ENCODE measurements at regions not wholly inside any gene's neighbourhood (a gene's known extent, or its start where the extent isn't known, plus 50 kb on each side); places are given as distances from the start of the nearest gene placed in this dataset.

GRCh38 chr7:33757563-33758165 is 147.7 kb upstream of the BMPER start:
- Histone ChIP-seq H3K4me2 (replicated peaks; ENCODE audit: low read depth, low read length, poor library complexity, severe bottlenecking) (no peak overlapping the region), H3K27ac (ENCODE audit: low read length in 2 of 2) (no peak overlapping the region), H3K4me3 (ENCODE audit: control extremely low read depth in 1 of 5, extremely low read depth in 1 of 5, insufficient read depth in 1 of 5, low read depth in 2 of 5, low read length in 4 of 5) (no peak overlapping the region), H2AFZ (ENCODE audit: insufficient read depth, low read depth, low read length, poor library complexity, severe bottlenecking) (no peak overlapping the region), H3K9me3 (ENCODE audit: control extremely low read depth in 1 of 3, control insufficient read depth in 2 of 3, insufficient read depth in 1 of 3, low read length in 2 of 3) (no peaks in the 10 kb centered on the region), H3K36me3 (replicated peaks in 1 of 2; ENCODE audit: control extremely low read depth in 1 of 2, control insufficient read depth in 1 of 2, extremely low read depth in 1 of 2, insufficient read depth in 2 of 2, low read length in 1 of 2) (no peaks in the 10 kb centered on the region), H3K27me3 (replicated peaks in 1 of 4; ENCODE audit: control extremely low read depth in 1 of 4, control insufficient read depth in 3 of 4, insufficient read depth in 4 of 4, low read length in 3 of 4) (no peaks in the 10 kb centered on the region), H3K4me1 (ENCODE audit: control insufficient read depth in 2 of 2, insufficient read depth in 2 of 2, low read length in 2 of 2) (no peaks in the 10 kb centered on the region), H3K79me2 (ENCODE audit: control insufficient read depth, insufficient read depth, low read length) (no peaks in the 10 kb centered on the region), H3K9ac (ENCODE audit: low read length) (no peak overlapping the region), H4K20me1 (ENCODE audit: control insufficient read depth, insufficient read depth, low read length, poor library complexity, severe bottlenecking) (no peaks in the 10 kb centered on the region)
- H3K27ac Mint-ChIP-seq = no peak overlapping the region
- DNase-seq (peak; percentile 9), ATAC-seq (ENCODE audit: low read depth) (no peak)
- no peaks in the 10 kb centered on the region for H3K4me1 Mint-ChIP-seq
- CTCF ChIA-PET = interaction anchor here (1.3 to 1.5 kb wide), 2 partner anchors 23 to 571 kb away, joined by 3 to 4 read pairs; no protein-coding TSS in a partner anchor
- POLR2A ChIA-PET = no interaction called here
- H3K27me3 Mint-ChIP-seq = peaks cover 3% of the 10 kb centered on the region
- no peak overlapping the region for H3K4me3 Mint-ChIP-seq
- no peaks in the 10 kb centered on the region for H3K9me3 Mint-ChIP-seq (ENCODE audit: insufficient read depth)
- TF ChIP-seq CTCF (IDR thresholded peaks at IDR 0.05) (peak; percentile 80), EZH2 (IDR thresholded peaks at IDR 0.05; ENCODE audit: borderline replicate concordance, insufficient read depth, low read depth, low read length, poor library complexity, severe bottlenecking) (no peak)
- no CpG with 5 or more reads among the region's 4 CpGs for WGBS (ENCODE audit: insufficient coverage)
- intact Hi-C loops (cut with micrococcal nuclease) = no loop called here

- peaks cover 3% of the 10 kb centered on the region for H3K27me3 Mint-ChIP-seq
- Histone ChIP-seq H3K4me1 (ENCODE audit: control insufficient read depth in 2 of 2, insufficient read depth in 2 of 2, low read length in 2 of 2) (no peaks in the 10 kb centered on the region), H3K9me3 (ENCODE audit: control extremely low read depth in 1 of 3, control insufficient read depth in 2 of 3, insufficient read depth in 1 of 3, low read length in 2 of 3) (no peaks in the 10 kb centered on the region), H3K4me2 (replicated peaks; ENCODE audit: low read depth, low read length, poor library complexity, severe bottlenecking) (no peak overlapping the region), H3K27ac (ENCODE audit: low read length in 2 of 2) (no peak overlapping the region), H3K4me3 (ENCODE audit: control extremely low read depth in 1 of 5, extremely low read depth in 1 of 5, insufficient read depth in 1 of 5, low read depth in 2 of 5, low read length in 4 of 5) (no peak overlapping the region), H3K36me3 (replicated peaks in 1 of 2; ENCODE audit: control extremely low read depth in 1 of 2, control insufficient read depth in 1 of 2, extremely low read depth in 1 of 2, insufficient read depth in 2 of 2, low read length in 1 of 2) (no peaks in the 10 kb centered on the region), H3K79me2 (ENCODE audit: control insufficient read depth, insufficient read depth, low read length) (no peaks in the 10 kb centered on the region), H4K20me1 (ENCODE audit: control insufficient read depth, insufficient read depth, low read length, poor library complexity, severe bottlenecking) (no peaks in the 10 kb centered on the region), H2AFZ (ENCODE audit: insufficient read depth, low read depth, low read length, poor library complexity, severe bottlenecking) (no peak overlapping the region), H3K9ac (ENCODE audit: low read length) (no peak overlapping the region), H3K27me3 (replicated peaks in 1 of 4; ENCODE audit: control extremely low read depth in 1 of 4, control insufficient read depth in 3 of 4, insufficient read depth in 4 of 4, low read length in 3 of 4) (no peaks in the 10 kb centered on the region)
- DNase-seq = no peak
- no peak overlapping the region for H3K27ac Mint-ChIP-seq
- H3K4me1 Mint-ChIP-seq = no peaks in the 10 kb centered on the region
- ChIA-PET POLR2A (no interaction called here), CTCF (interaction anchor here (1.4 kb wide), 1 partner anchor 22 kb away, joined by 3 read pairs; no protein-coding TSS in a partner anchor)
- no CpG with 5 or more reads among the region's 3 CpGs for WGBS (ENCODE audit: insufficient coverage)
- no peak for TF ChIP-seq EZH2 (IDR thresholded peaks at IDR 0.05; ENCODE audit: borderline replicate concordance, insufficient read depth, low read depth, low read length, poor library complexity, severe bottlenecking)
- no peak for TF ChIP-seq CTCF (IDR thresholded peaks at IDR 0.05)
- no peak for ATAC-seq (ENCODE audit: low read depth)
- intact Hi-C loops (cut with micrococcal nuclease) = no loop called here
- H3K9me3 Mint-ChIP-seq (ENCODE audit: insufficient read depth) = no peaks in the 10 kb centered on the region
- no peak overlapping the region for H3K4me3 Mint-ChIP-seq
Observed at GRCh38 chr7:33760146-33760545, 145.2 kb upstream of the BMPER start.
